Spleen (tissue), 11 donors: ENCODE measurements at regions not wholly inside any gene's neighbourhood (a gene's known extent, or its start where the extent isn't known, plus 50 kb on each side); places are given as distances from the start of the nearest gene placed in this dataset.

Experiments
- DNase-seq: peaks from one replicate; pipeline ENCODE4 v3.0.0-alpha.2; 2020
- H3K27ac ChIP-seq, 8 donors: fragments of 200-600 bp; sonication (generic) in 7 of 8; 1 replicate in 4 of 8; 2 replicates in 4 of 8; pipeline versions ENCODE4 v1.5.0 to v1.8.0; 2016 to 2021; ENCODE audit warnings: inconsistent platforms in 4 of 8, mild to moderate bottlenecking in 4 of 8, moderate library complexity in 1 of 8
- H3K27me3 ChIP-seq, 7 donors: fragments of 200-600 bp; sonication (generic) in 6 of 7; replicated peaks in 1 of 7; 1 replicate in 4 of 7; 2 replicates in 3 of 7; pipeline versions ENCODE4 v1.5.0 to v1.8.0; 2016 to 2021; ENCODE audit warnings: inconsistent platforms in 3 of 7, mild to moderate bottlenecking in 1 of 7
- H3K36me3 ChIP-seq, 6 donors: fragments of 200-600 bp; sonication (generic) in 5 of 6; 1 replicate in 4 of 6; 2 replicates in 2 of 6; pipeline versions ENCODE4 v1.5.0 to v1.8.0; 2016 to 2021; ENCODE audit warnings: inconsistent platforms in 2 of 6
- H3K4me1 ChIP-seq, 6 donors: fragments of 200-600 bp; sonication (generic) in 5 of 6; 1 replicate in 3 of 6; 2 replicates in 3 of 6; pipeline versions ENCODE4 v1.5.0 to v1.8.0; 2016 to 2021; ENCODE audit warnings: inconsistent platforms in 3 of 6
- H3K4me3 ChIP-seq, 8 donors: fragments of 200-600 bp; sonication (generic) in 7 of 8; 1 replicate in 4 of 8; 2 replicates in 4 of 8; pipeline versions ENCODE4 v1.5.0 to v1.8.0; 2016 to 2021; ENCODE audit warnings: inconsistent platforms in 4 of 8, mild to moderate bottlenecking in 4 of 8, moderate library complexity in 2 of 8
- H3K9me3 ChIP-seq, 8 donors: fragments of 200-600 bp; sonication (generic) in 7 of 8; 1 replicate in 4 of 8; 2 replicates in 4 of 8; pipeline versions ENCODE4 v1.5.0 to v1.8.0; 2016 to 2021; ENCODE audit warnings: inconsistent platforms in 4 of 8
- CTCF ChIP-seq, 11 experiments: fragments of 200-600 bp in 7 of 11; fragments of 450-650 bp in 4 of 11; sonication (generic) in 4 of 11; IDR thresholded peaks in 8 of 11; conservative IDR thresholded peaks in 3 of 11; 1 replicate in 7 of 11; 2 replicates in 4 of 11; pipeline versions ENCODE4 v1.4.0 to v1.8.0; 2016 to 2021; ENCODE audit warnings: antibody characterized with exemption in 11 of 11, inconsistent platforms in 4 of 11, mild to moderate bottlenecking in 1 of 11
- POLR2A ChIP-seq, 3 donors: fragments of 450-650 bp; IDR thresholded peaks; one replicate each; pipeline ENCODE4 v1.5.1; 2017; ENCODE audit warnings: antibody characterized with exemption in 3 of 3, mild to moderate bottlenecking in 1 of 3
- POLR2AphosphoS5 ChIP-seq, 3 donors: sonication (generic); formaldehyde crosslinking; IDR thresholded peaks; one replicate each; pipeline ENCODE4 v1.5.1; 2017; ENCODE audit warnings: antibody characterized with exemption in 3 of 3
- WGBS, 5 donors: extraction: QIAGEN DNeasy Blood & Tissue Kit in 3 of 5; methylation state at CpG; one replicate each; pipeline versions ENCODE4 v1.1.5 to v1.1.7; 2013 to 2018; 5-methylcytosine and 5-hydroxymethylcytosine counted together
- intact Hi-C: fragments of 100-400 bp; cut with DNase I; formaldehyde crosslinking; loops from one replicate; pipeline ENCODE4 v1.15.0; 2023; ENCODE audit warnings: low total_unique reads
- donor health status: healthy with polysubstance abuse.
- donor health status: DM: no; HTN: no; CAD: no; lungs with moderate emphysema.
- donor health status: DM: no; HTN: no; CAD: no.
- donor health status: Bipolar disorder and iron deficiency.
- donor health status: healthy.
- donor health status: DM: no; HTN: no; CAD: no.
- donor health status: DM: yes; HTN: yes; CAD: no.

GRCh38 chr3:19744047-19744446, 190.0 kb downstream of the EFHB start:
- no peak for TF ChIP-seq POLR2A (IDR thresholded peaks at IDR 0.05)
- no peak for TF ChIP-seq POLR2AphosphoS5 (IDR thresholded peaks at IDR 0.05)
- no peak for TF ChIP-seq CTCF (IDR thresholded peaks at IDR 0.05 in 8 of 11, conservative IDR thresholded peaks at IDR 0.05 in 3 of 11)
- 67 to 82% (median 75%) methylated on average over 3 of the region's 3 CpGs for WGBS, 5 donors

GRCh38 chr3:19742935-19743334, 191.1 kb downstream of the EFHB start:
- Histone ChIP-seq H3K36me3 (no peaks in the 10 kb centered on the region), H3K4me3 (no peak overlapping the region), H3K27me3 (no peaks in the 10 kb centered on the region), H3K4me1 (no peaks in the 10 kb centered on the region), H3K27ac (no peak overlapping the region), H3K9me3 (peaks cover 0 to under 1% (median 0%) of the 10 kb centered on the region in 8 donors)
- no peak for DNase-seq
- TF ChIP-seq POLR2A (IDR thresholded peaks at IDR 0.05) (no peak), CTCF (IDR thresholded peaks at IDR 0.05 in 8 of 11, conservative IDR thresholded peaks at IDR 0.05 in 3 of 11) (no peak), POLR2AphosphoS5 (IDR thresholded peaks at IDR 0.05) (no peak)
- intact Hi-C loops = no loop called here

More at GRCh38 chr3:19744047-19744446, 190.0 kb downstream of the EFHB start:
- H3K9me3 ChIP-seq = peaks cover 0 to 11% (median 0%) of the 10 kb centered on the region in 8 donors
- DNase-seq = no peak
- no peaks in the 10 kb centered on the region for H3K27me3 ChIP-seq
- intact Hi-C loops = no loop called here
- no peaks in the 10 kb centered on the region for H3K36me3 ChIP-seq
- H3K27ac ChIP-seq = no peak overlapping the region
- no peaks in the 10 kb centered on the region for H3K4me1 ChIP-seq
- H3K4me3 ChIP-seq = no peak overlapping the region

- Histone ChIP-seq H3K27ac (no peak overlapping the region), H3K36me3 (no peaks in the 10 kb centered on the region), H3K4me1 (no peaks in the 10 kb centered on the region), H3K4me3 (no peak overlapping the region), H3K27me3 (no peaks in the 10 kb centered on the region), H3K9me3 (no peaks in the 10 kb centered on the region)
- no peak for DNase-seq
- intact Hi-C loops = no loop called here
- TF ChIP-seq CTCF (IDR thresholded peaks at IDR 0.05 in 8 of 11, conservative IDR thresholded peaks at IDR 0.05 in 3 of 11) (no peak), POLR2AphosphoS5 (IDR thresholded peaks at IDR 0.05) (no peak), POLR2A (IDR thresholded peaks at IDR 0.05) (no peak)
- 74 to 89% (median 85%) methylated on average over 3 of the region's 3 CpGs for WGBS, 5 donors
These were observed 194.5 kb downstream of the EFHB start for GRCh38 chr3:19739504-19739903.

- no peak for TF ChIP-seq CTCF (IDR thresholded peaks at IDR 0.05 in 8 of 11, conservative IDR thresholded peaks at IDR 0.05 in 3 of 11)
- TF ChIP-seq POLR2AphosphoS5 (IDR thresholded peaks at IDR 0.05) = no peak
- TF ChIP-seq POLR2A (IDR thresholded peaks at IDR 0.05) = no peak
- DNase-seq = no peak
These were observed 195.2 kb downstream of the EFHB start for GRCh38 chr3:19738846-19739245.

More at GRCh38 chr3:19738846-19739245, 195.2 kb downstream of the EFHB start:
- Histone ChIP-seq H3K27ac (no peak overlapping the region), H3K27me3 (no peaks in the 10 kb centered on the region), H3K9me3 (no peaks in the 10 kb centered on the region), H3K4me1 (no peaks in the 10 kb centered on the region), H3K36me3 (no peaks in the 10 kb centered on the region), H3K4me3 (no peak overlapping the region)
- intact Hi-C loops = no loop called here
- WGBS, 5 donors = 22 to 48% (median 30%) methylated on average over 1 of the region's 1 CpG
